Gastrocnemius medialis (tissue), 4 donors: ENCODE measurements at regions not wholly inside any gene's neighbourhood (a gene's known extent, or its start where the extent isn't known, plus 50 kb on each side); places are given as distances from the start of the nearest gene placed in this dataset.
"Not testable (repeated sequence)": the region's sequence is repeated elsewhere in the genome, so short reads cannot be mapped to it uniquely, and the experiment has no call there.

Experiments
- ATAC-seq, 2 donors: fragments of 150-250 bp; one replicate each; pipeline ENCODE4 v1.9.1; 2016
- DNase-seq, 2 donors: peaks; one replicate each; pipeline ENCODE4 v3.0.0-alpha.2; 2019
- H3K27ac ChIP-seq, 4 donors: fragments of 200-600 bp; sonication (generic); 1 replicate in 1 of 4; 2 replicates in 3 of 4; pipeline ENCODE4 v1.5.1; 2016 to 2018; ENCODE audit warnings: mild to moderate bottlenecking in 2 of 4, moderate library complexity in 1 of 4
- H3K27me3 ChIP-seq, 3 donors: fragments of 200-600 bp; sonication (generic) in 2 of 3; 1 replicate in 1 of 3; 2 replicates in 2 of 3; pipeline versions ENCODE4 v1.5.1 to v1.6.0; 2016 to 2019; ENCODE audit warnings: mild to moderate bottlenecking in 1 of 3, moderate library complexity in 1 of 3
- H3K36me3 ChIP-seq, 2 donors: fragments of 200-600 bp; sonication (generic) in 1 of 2; one replicate each; pipeline ENCODE4 v1.5.1; 2017 to 2018
- H3K4me1 ChIP-seq, 2 donors: fragments of 200-600 bp; sonication (generic) in 1 of 2; one replicate each; pipeline ENCODE4 v1.5.1; 2016 to 2017; ENCODE audit warnings: mild to moderate bottlenecking in 2 of 2
- H3K4me3 ChIP-seq, 4 donors: fragments of 200-600 bp; sonication (generic) in 3 of 4; 1 replicate in 1 of 4; 2 replicates in 3 of 4; pipeline ENCODE4 v1.5.1; 2016 to 2019; ENCODE audit warnings: mild to moderate bottlenecking in 2 of 4
- H3K9me3 ChIP-seq, 3 donors: fragments of 200-600 bp; sonication (generic) in 2 of 3; 1 replicate in 1 of 3; 2 replicates in 2 of 3; pipeline ENCODE4 v1.5.1; 2016 to 2019
- CTCF ChIP-seq, 5 experiments: fragments of 450-650 bp in 3 of 5; fragments of 200-600 bp in 2 of 5; sonication (generic) in 2 of 5; IDR thresholded peaks in 4 of 5; conservative IDR thresholded peaks in 1 of 5; 1 replicate in 4 of 5; 2 replicates in 1 of 5; pipeline ENCODE4 v1.5.1; 2016 to 2019; ENCODE audit warnings: antibody characterized with exemption in 5 of 5, mild to moderate bottlenecking in 3 of 5, moderate library complexity in 3 of 5
- POLR2A ChIP-seq, 2 donors: fragments of 450-650 bp; IDR thresholded peaks; one replicate each; pipeline ENCODE4 v1.6.1; 2017; ENCODE audit warnings: antibody characterized with exemption in 2 of 2, mild to moderate bottlenecking in 2 of 2, moderate library complexity in 2 of 2
- in situ Hi-C, 4 donors: fragments of 200-750 bp; cut with MboI; loops; one replicate each; pipeline versions ENCODE4 v1.15.0 to v1.8.0; 2017; ENCODE audit warnings: low sequenced_read_pairs in 4 of 4
- intact Hi-C: fragments of 100-400 bp; cut with DNase I; formaldehyde crosslinking; loops from one replicate; pipeline ENCODE4 v1.15.1; 2023; ENCODE audit warnings: low total_unique reads

GRCh38 chr6:135623979-135624378 lies 126.4 kb upstream of the AHI1 start:
- Histone ChIP-seq H3K36me3 (no peaks in the 10 kb centered on the region), H3K9me3 (no peaks in the 10 kb centered on the region), H3K27ac (no peak overlapping the region), H3K4me1 (no peaks in the 10 kb centered on the region), H3K27me3 (no peaks in the 10 kb centered on the region), H3K4me3 (no peak overlapping the region)
- in situ Hi-C loops (no loop called here), intact Hi-C loops (no loop called here)
- TF ChIP-seq CTCF (IDR thresholded peaks at IDR 0.05 in 4 of 5, conservative IDR thresholded peaks at IDR 0.05 in 1 of 5) (no peak), POLR2A (IDR thresholded peaks at IDR 0.05) (no peak)
- no peak for ATAC-seq
- no peak for DNase-seq

GRCh38 chr6:135624402-135625295 lies 127.1 kb upstream of the AHI1 start:
- intact Hi-C loops (no loop called here), in situ Hi-C loops (no loop called here)
- Histone ChIP-seq H3K4me3 (no peak overlapping the region), H3K4me1 (no peaks in the 10 kb centered on the region), H3K36me3 (no peaks in the 10 kb centered on the region), H3K9me3 (no peaks in the 10 kb centered on the region), H3K27me3 (no peaks in the 10 kb centered on the region), H3K27ac (no peak overlapping the region)
- ATAC-seq (no peak), DNase-seq (no peak)
- no peak for TF ChIP-seq POLR2A (IDR thresholded peaks at IDR 0.05)
- TF ChIP-seq CTCF (IDR thresholded peaks at IDR 0.05 in 4 of 5, conservative IDR thresholded peaks at IDR 0.05 in 1 of 5): no peak

- DNase-seq, in situ Hi-C loops, H3K4me3 ChIP-seq, intact Hi-C loops, H3K9me3 ChIP-seq, ATAC-seq, H3K36me3 ChIP-seq, H3K4me1 ChIP-seq, H3K27me3 ChIP-seq, H3K27ac ChIP-seq: not testable (repeated sequence)
These were observed 128.5 kb upstream of the AHI1 start for GRCh38 chr6:135626001-135626400.

GRCh38 chr6:135627092-135627715 lies 129.7 kb upstream of the AHI1 start:
- intact Hi-C loops: no loop called here
- no peaks in the 10 kb centered on the region for H3K27me3 ChIP-seq
- in situ Hi-C loops: no loop called here

More at GRCh38 chr6:135627092-135627715, 129.7 kb upstream of the AHI1 start:
- Histone ChIP-seq H3K36me3 (no peaks in the 10 kb centered on the region), H3K4me3 (no peak overlapping the region), H3K9me3 (no peaks in the 10 kb centered on the region), H3K27ac (no peak overlapping the region), H3K4me1 (peaks cover 0 to 5% of the 10 kb centered on the region in 2 donors)
- DNase-seq (no peak), ATAC-seq (no peak)
- no peak for TF ChIP-seq CTCF (IDR thresholded peaks at IDR 0.05 in 4 of 5, conservative IDR thresholded peaks at IDR 0.05 in 1 of 5)
- TF ChIP-seq POLR2A (IDR thresholded peaks at IDR 0.05): no peak
